ENCODE measurements at regions not wholly inside any gene's neighbourhood (a gene's known extent, or its start where the extent isn't known, plus 50 kb on each side); places are given as distances from the start of the nearest gene placed in this dataset.

DNA sequence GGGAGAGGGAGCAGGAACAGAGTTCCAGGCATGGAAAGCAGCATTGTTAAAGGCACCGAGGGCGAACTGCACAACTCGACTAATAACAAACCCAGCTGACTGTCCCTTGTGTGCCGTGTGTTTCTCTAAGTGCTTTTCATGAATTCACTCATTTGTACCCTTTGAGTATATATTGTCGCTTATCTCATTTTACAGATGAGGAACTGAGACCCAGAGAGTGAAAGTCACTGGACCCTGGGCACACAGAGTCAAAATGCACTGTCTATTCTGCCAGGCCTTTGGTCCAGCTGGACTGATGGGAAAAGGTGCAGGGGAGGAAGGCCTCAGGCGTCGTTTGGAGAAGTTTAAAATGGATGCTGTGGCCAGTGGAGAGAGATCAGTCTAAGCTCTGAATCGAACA lies 100.7 kb upstream of the GRIK3 start:
- ATAC-seq (no peak), DNase-seq (no peak)
- H3K27me3 ChIP-seq (ENCODE audit: low read depth) = peaks cover 15% of the 10 kb centered on the region
- H3K4me3 ChIP-seq = no peak overlapping the region
- H3K36me3 ChIP-seq = no peaks in the 10 kb centered on the region
- TF ChIP-seq, protein P1, sequence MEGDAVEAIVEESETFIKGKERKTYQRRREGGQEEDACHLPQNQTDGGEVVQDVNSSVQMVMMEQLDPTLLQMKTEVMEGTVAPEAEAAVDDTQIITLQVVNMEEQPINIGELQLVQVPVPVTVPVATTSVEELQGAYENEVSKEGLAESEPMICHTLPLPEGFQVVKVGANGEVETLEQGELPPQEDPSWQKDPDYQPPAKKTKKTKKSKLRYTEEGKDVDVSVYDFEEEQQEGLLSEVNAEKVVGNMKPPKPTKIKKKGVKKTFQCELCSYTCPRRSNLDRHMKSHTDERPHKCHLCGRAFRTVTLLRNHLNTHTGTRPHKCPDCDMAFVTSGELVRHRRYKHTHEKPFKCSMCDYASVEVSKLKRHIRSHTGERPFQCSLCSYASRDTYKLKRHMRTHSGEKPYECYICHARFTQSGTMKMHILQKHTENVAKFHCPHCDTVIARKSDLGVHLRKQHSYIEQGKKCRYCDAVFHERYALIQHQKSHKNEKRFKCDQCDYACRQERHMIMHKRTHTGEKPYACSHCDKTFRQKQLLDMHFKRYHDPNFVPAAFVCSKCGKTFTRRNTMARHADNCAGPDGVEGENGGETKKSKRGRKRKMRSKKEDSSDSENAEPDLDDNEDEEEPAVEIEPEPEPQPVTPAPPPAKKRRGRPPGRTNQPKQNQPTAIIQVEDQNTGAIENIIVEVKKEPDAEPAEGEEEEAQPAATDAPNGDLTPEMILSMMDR (IDR thresholded peaks at IDR 0.05) = no peak
- H3K4me1 ChIP-seq = no peaks in the 10 kb centered on the region
- intact Hi-C loops (cut with DNase I) = no loop called here
- no peak overlapping the region for H3K27ac ChIP-seq
- H3K9me3 ChIP-seq = no peaks in the 10 kb centered on the region

DNA sequence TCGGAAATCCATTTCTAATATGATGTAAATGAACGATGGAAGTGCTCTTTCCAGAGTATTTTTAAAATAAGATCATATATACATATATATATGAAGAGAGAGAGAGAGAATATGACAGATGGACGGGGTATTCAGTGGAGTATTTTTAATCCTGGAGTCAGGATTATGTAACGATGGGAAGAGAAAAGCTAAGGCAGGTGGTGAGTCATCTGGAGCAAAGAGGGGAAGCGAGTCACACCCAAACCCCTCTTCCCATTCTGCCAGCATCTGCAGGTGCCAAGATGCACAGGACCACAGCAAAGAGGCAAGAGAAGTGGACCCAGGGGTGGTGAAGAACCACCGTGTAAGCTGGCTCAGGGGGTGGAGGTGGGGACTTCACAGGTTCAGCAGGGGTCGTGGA lies 102.7 kb upstream of the GRIK3 start:
- DNase-seq = no peak
- Histone ChIP-seq H3K36me3 (no peaks in the 10 kb centered on the region), H3K4me3 (no peak overlapping the region), H3K27ac (no peak overlapping the region), H3K27me3 (ENCODE audit: low read depth) (peaks cover 15% of the 10 kb centered on the region), H3K4me1 (no peaks in the 10 kb centered on the region), H3K9me3 (no peaks in the 10 kb centered on the region)
- intact Hi-C loops (cut with DNase I) = no loop called here
- TF ChIP-seq, protein P1 (IDR thresholded peaks at IDR 0.05) = no peak
- no peak for ATAC-seq

DNA sequence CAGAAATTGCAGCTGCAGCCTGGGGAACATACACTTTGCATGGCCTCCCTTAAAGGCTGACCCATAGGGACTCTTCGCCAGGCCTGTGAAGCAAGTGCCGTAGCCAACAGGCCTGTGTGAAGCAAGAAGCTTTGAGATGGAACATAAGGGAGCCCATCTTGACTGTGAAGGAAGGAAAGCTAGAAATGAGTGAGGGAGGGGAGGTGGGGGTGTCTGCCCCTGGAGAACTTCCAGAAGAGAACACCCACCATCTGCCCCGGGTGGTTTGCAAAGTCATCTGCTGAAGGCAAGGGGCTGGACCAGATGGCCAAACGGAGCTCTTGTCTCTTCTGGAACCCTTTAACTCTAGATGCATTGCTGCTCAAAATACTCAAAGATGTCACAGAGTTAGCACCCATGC lies 103.3 kb upstream of the GRIK3 start:
- ATAC-seq (no peak), DNase-seq (no peak)
- H3K9me3 ChIP-seq = no peaks in the 10 kb centered on the region
- H3K27me3 ChIP-seq (ENCODE audit: low read depth) = peaks cover 15% of the 10 kb centered on the region
- H3K36me3 ChIP-seq = no peaks in the 10 kb centered on the region
- no peak overlapping the region for H3K4me3 ChIP-seq
- intact Hi-C loops (cut with DNase I) = no loop called here
- no peak overlapping the region for H3K27ac ChIP-seq
- TF ChIP-seq, protein P1 (IDR thresholded peaks at IDR 0.05) = no peak
- no peaks in the 10 kb centered on the region for H3K4me1 ChIP-seq

DNA sequence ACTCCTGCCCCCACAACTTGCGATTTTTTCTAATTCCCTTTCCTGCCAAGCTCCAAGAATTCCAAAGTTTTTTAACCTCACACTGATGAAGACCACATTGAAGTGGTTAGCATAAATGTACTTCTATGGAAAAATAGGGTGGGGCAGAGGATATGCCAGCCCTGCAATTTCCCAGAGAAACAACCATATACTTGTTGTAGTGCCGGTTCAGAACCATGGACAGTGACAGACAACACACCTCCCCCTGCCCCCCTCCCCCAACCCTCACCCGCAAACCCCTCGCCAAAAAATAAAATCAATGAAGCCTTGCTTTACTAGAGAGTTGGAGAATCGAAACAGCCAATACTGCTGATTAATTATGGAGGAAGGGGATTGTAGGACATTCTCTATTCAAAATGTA lies 109.5 kb upstream of the GRIK3 start:
- Histone ChIP-seq H3K4me3 (no peak overlapping the region), H3K36me3 (no peaks in the 10 kb centered on the region), H3K9me3 (no peaks in the 10 kb centered on the region), H3K4me1 (no peaks in the 10 kb centered on the region), H3K27ac (no peak overlapping the region), H3K27me3 (ENCODE audit: low read depth) (peaks cover 3% of the 10 kb centered on the region)
- TF ChIP-seq, protein P1 (IDR thresholded peaks at IDR 0.05) = no peak
- no peak for ATAC-seq
- intact Hi-C loops (cut with DNase I) = no loop called here
- DNase-seq = no peak

DNA sequence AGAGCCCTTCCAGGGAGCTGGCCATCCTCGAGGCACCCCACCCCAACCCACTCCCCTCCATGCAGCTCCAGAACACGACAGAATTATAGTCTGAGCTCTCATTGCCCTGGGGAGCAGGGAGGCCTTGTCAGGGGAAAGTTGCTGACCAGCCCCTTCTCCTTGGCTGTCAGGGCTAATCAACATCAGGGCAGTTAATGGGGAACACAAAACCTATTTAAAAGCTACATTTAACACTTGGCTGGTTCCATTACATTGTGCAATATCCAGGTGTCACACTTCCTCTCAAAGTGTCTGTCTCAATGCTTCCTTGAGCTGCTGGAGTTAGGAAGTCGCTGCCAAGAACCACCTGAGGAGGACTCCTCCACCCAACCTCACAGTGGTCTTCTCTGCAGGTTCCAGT lies 111.8 kb upstream of the GRIK3 start:
- Histone ChIP-seq H3K27me3 (ENCODE audit: low read depth) (peaks cover 3% of the 10 kb centered on the region), H3K9me3 (no peaks in the 10 kb centered on the region), H3K4me1 (no peaks in the 10 kb centered on the region), H3K4me3 (no peak overlapping the region), H3K36me3 (no peaks in the 10 kb centered on the region), H3K27ac (no peak overlapping the region)
- ATAC-seq (no peak), DNase-seq (no peak)
- intact Hi-C loops (cut with DNase I) = no loop called here
- TF ChIP-seq, protein P1 (IDR thresholded peaks at IDR 0.05) = no peak

DNA sequence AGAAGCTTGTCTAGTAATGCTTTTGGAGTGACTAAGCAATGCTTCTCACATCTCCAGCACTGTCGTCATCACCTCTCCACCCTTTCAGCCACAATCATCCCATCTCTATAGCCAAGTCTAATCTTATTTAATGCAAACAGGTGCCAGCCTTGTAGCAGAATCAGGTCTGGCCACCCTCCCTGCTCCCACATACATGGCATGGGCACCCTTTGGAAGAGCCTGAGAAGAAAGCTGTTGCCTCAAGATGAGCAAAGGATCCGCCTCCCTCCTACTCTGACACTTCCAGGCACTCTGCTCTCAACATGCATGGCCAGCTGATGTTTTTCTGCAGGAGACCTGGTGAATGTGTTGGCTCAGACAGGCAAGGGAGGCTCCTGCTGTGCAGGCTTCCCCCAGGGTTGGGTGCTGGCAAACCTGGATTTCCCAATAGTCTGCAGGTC lies 113.1 kb upstream of the GRIK3 start:
- Histone ChIP-seq H3K4me1 (no peaks in the 10 kb centered on the region), H3K27ac (no peak overlapping the region), H3K36me3 (no peaks in the 10 kb centered on the region), H3K27me3 (ENCODE audit: low read depth) (peaks cover 3% of the 10 kb centered on the region), H3K9me3 (no peaks in the 10 kb centered on the region), H3K4me3 (no peak overlapping the region)
- DNase-seq (no peak), ATAC-seq (no peak)
- intact Hi-C loops (cut with DNase I) = no loop called here
- TF ChIP-seq, protein P1 (IDR thresholded peaks at IDR 0.05) = no peak

All from lower lobe of right lung (tissue), 2 donors.